OCI-LY1 (cell line): ENCODE measurements at regions not wholly inside any gene's neighbourhood (a gene's known extent, or its start where the extent isn't known, plus 50 kb on each side); places are given as distances from the start of the nearest gene placed in this dataset.

Experiments
- H2AFZ ChIP-seq: fragments of 200-600 bp; sonication (generic), shearing (Covaris generic); 2 replicates; pipeline ENCODE4 v1.6.0; 2014; ENCODE audit warnings: antibody characterized with exemption, mild to moderate bottlenecking, low read length
- H3F3A ChIP-seq: fragments of 200-600 bp; sonication (generic), shearing (Covaris generic); 2 replicates; pipeline ENCODE4 v1.6.0; 2014; ENCODE audit warnings: mild to moderate bottlenecking, antibody characterized with exemption, low read length, moderate library complexity; ENCODE audit not compliant: insufficient read depth
- H3K27ac ChIP-seq: fragments of 200-600 bp; sonication (generic); 2 replicates; pipeline ENCODE4 v1.5.1; 2014; ENCODE audit warnings: low read length, mixed run types, mild to moderate bottlenecking, low read depth; ENCODE audit not compliant: poor library complexity, severe bottlenecking
- H3K27me3 ChIP-seq: fragments of 200-600 bp; sonication (generic); 2 replicates; pipeline ENCODE4 v1.6.0; 2014; ENCODE audit warnings: antibody characterized with exemption, mild to moderate bottlenecking, low read length, moderate library complexity; ENCODE audit not compliant: insufficient read depth
- H3K36me3 ChIP-seq: fragments of 200-600 bp; sonication (generic); 2 replicates; pipeline ENCODE4 v1.6.1; 2014; ENCODE audit warnings: mild to moderate bottlenecking, antibody characterized with exemption, low read length, moderate library complexity, mixed read lengths; ENCODE audit not compliant: insufficient read depth
- H3K4me1 ChIP-seq: fragments of 200-600 bp; sonication (generic); 2 replicates; pipeline ENCODE4 v1.5.1; 2014; ENCODE audit warnings: mild to moderate bottlenecking, low read length, moderate library complexity; ENCODE audit not compliant: insufficient read depth, severe bottlenecking
- H3K4me2 ChIP-seq: fragments of 200-600 bp; sonication (generic), shearing (Covaris generic); 2 replicates; pipeline ENCODE4 v1.6.1; 2014; ENCODE audit warnings: low read length
- H3K4me3 ChIP-seq: fragments of 200-600 bp; sonication (generic); 2 replicates; pipeline ENCODE4 v1.5.1; 2014; ENCODE audit warnings: low read length, low read depth, mild to moderate bottlenecking, mixed read lengths; ENCODE audit not compliant: poor library complexity, severe bottlenecking
- H3K79me2 ChIP-seq: fragments of 200-600 bp; shearing (Covaris generic); 2 replicates; pipeline ENCODE4 v1.6.1; 2016; ENCODE audit warnings: mixed run types, low read length, mixed read lengths; ENCODE audit not compliant: insufficient read depth
- H3K9ac ChIP-seq: fragments of 200-600 bp; sonication (generic), shearing (Covaris generic); 2 replicates; pipeline ENCODE4 v1.6.1; 2014; ENCODE audit warnings: mild to moderate bottlenecking, low read length, mixed read lengths
- H3K9me2 ChIP-seq: fragments of 200-600 bp; sonication (generic), shearing (Covaris generic); 2 replicates; pipeline ENCODE4 v1.6.1; 2014; ENCODE audit warnings: low read depth, mild to moderate bottlenecking, low read length, mixed read lengths
- H3K9me3 ChIP-seq: fragments of 200-600 bp; shearing (Covaris generic); 2 replicates; pipeline ENCODE4 v1.6.1; 2014; ENCODE audit warnings: low read length, mixed read lengths
- H4K20me1 ChIP-seq: fragments of 200-600 bp; sonication (generic), shearing (Covaris generic); 2 replicates; pipeline ENCODE4 v1.6.0; 2016; ENCODE audit warnings: mild to moderate bottlenecking, low read length; ENCODE audit not compliant: insufficient read depth
- EZH2 ChIP-seq: fragments of 200-600 bp; sonication (generic), shearing (Covaris generic); IDR thresholded peaks from 2 replicates; pipeline ENCODE4 v1.8.0; 2017; ENCODE audit warnings: borderline replicate concordance, mixed run types, mild to moderate bottlenecking, antibody characterized with exemption, low read length, moderate library complexity, mixed read lengths
- TF ChIP-seq, protein P1 (sequence below): fragments of 200-600 bp; sonication (generic), shearing (Covaris generic); IDR thresholded peaks from 2 replicates; pipeline ENCODE4 v1.5.1; 2017; ENCODE audit warnings: mild to moderate bottlenecking, antibody characterized with exemption, low read length, moderate library complexity, mixed read lengths

DNA sequence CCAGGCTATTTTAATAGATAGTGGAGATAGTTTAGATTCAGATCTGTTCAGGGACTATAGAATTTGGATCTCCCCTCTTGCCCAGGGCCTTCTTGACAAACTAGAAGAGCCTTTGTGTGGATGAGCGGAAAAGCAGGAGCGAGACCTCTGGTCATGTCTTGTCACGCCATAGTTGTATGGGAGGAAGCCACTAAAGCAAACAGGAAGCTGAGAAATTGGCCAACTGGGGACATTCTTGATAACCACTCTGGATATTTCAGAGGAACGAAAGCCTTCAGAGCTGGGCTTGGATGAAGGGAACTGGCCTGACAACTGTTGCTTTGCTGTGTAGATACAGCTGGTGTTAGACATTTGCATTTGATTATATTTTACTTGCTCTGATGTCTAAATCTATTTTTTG, 54.1 kb upstream of the EXOC2 start:
- H3K27me3 ChIP-seq = no peaks in the 10 kb centered on the region
- H3K4me3 ChIP-seq = no peak overlapping the region
- H3K27ac ChIP-seq = no peak overlapping the region
- H3K9me2 ChIP-seq = no peaks in the 10 kb centered on the region
- H3K9ac ChIP-seq = no peak overlapping the region
- H4K20me1 ChIP-seq = no peaks in the 10 kb centered on the region
- no peaks in the 10 kb centered on the region for H3K9me3 ChIP-seq
- no peak overlapping the region for H2AFZ ChIP-seq
- H3K36me3 ChIP-seq = no peaks in the 10 kb centered on the region
- H3K79me2 ChIP-seq = no peaks in the 10 kb centered on the region
- no peak overlapping the region for H3K4me2 ChIP-seq
- no peaks in the 10 kb centered on the region for H3F3A ChIP-seq
- no peaks in the 10 kb centered on the region for H3K4me1 ChIP-seq
- no peak for TF ChIP-seq EZH2
- TF ChIP-seq, protein P1, sequence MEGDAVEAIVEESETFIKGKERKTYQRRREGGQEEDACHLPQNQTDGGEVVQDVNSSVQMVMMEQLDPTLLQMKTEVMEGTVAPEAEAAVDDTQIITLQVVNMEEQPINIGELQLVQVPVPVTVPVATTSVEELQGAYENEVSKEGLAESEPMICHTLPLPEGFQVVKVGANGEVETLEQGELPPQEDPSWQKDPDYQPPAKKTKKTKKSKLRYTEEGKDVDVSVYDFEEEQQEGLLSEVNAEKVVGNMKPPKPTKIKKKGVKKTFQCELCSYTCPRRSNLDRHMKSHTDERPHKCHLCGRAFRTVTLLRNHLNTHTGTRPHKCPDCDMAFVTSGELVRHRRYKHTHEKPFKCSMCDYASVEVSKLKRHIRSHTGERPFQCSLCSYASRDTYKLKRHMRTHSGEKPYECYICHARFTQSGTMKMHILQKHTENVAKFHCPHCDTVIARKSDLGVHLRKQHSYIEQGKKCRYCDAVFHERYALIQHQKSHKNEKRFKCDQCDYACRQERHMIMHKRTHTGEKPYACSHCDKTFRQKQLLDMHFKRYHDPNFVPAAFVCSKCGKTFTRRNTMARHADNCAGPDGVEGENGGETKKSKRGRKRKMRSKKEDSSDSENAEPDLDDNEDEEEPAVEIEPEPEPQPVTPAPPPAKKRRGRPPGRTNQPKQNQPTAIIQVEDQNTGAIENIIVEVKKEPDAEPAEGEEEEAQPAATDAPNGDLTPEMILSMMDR = no peak

DNA sequence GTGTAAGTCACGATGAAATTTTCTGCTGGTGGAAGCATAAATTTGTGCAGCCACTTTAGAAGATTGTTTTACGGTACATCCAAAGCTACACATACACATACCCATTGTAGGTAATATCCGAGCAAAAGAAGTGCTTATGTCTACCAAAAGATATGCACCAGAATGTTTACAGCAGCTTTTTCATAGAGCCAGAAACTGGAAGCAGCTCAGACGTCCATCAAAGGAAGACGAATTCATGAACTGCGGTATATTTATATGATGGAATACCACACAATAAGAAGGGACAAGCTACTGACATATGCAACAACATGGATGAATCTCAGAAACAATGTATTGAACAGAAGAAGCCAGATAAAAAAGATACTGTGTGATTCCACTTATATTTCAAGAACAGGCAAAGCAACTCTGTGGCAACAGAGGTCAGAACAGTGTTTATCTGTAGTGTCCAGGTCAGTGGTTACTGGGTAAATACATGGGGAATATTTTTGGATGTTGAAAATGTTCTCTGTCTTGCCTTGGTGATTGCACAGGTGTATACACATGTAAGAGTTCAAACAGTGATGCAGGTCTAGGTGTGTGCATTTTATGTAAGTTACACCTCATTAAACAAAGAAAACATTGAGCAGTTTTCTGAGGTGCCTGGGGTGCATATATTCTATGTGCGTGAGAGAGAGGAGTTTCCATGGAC, 51.9 kb upstream of the EXOC2 start:
- no peaks in the 10 kb centered on the region for H3K4me1 ChIP-seq

DNA sequence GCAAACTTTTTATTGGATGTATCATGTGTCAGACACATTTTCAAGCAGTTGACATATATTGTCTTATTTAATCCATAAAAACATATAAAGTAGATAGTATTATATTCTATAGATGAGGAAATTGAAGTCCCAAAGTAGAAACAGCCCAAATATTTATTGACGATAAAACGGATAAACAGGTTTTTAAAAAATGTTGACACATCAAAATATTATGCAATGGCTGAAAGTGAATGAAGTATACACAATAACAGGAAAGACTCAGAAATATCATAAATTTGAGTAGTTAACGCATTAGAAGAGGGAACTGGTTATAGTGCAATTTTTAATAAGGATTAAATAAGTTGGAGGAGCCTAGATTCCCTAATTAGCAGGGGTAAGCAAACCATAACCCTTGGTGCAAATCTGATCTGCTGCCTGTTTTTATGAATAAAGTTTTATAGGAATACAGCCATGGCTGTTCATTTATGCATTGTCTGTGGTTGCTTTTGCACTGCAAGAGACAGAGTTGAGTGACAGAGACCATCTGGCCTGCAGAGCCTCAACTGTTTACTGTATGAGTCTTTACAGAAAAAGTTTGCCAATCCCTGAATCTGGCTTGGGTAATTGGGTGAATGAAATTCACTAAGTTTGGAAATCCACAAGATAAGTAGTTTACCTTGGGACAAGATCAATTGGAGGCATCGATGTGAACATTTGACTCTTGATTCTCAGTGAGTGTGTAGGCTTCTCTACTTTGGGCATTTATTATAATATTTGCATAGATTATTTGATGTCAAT, 50.6 kb upstream of the EXOC2 start:
- Histone ChIP-seq H3F3A (no peaks in the 10 kb centered on the region), H3K79me2 (no peaks in the 10 kb centered on the region), H3K4me1 (no peaks in the 10 kb centered on the region), H2AFZ (no peak overlapping the region), H3K27me3 (no peaks in the 10 kb centered on the region), H4K20me1 (no peaks in the 10 kb centered on the region), H3K36me3 (no peaks in the 10 kb centered on the region), H3K9me3 (no peaks in the 10 kb centered on the region), H3K27ac (no peak overlapping the region), H3K4me2 (no peak overlapping the region), H3K4me3 (no peak overlapping the region), H3K9me2 (no peaks in the 10 kb centered on the region), H3K9ac (no peak overlapping the region)
- no peak for TF ChIP-seq EZH2
- TF ChIP-seq, protein P1 = no peak

More for the DNA sequence above, 51.9 kb upstream of the EXOC2 start:
- H3F3A ChIP-seq = no peaks in the 10 kb centered on the region
- H3K27ac ChIP-seq = no peak overlapping the region
- H3K27me3 ChIP-seq = no peaks in the 10 kb centered on the region
- H3K9me2 ChIP-seq = no peaks in the 10 kb centered on the region
- no peak overlapping the region for H3K4me3 ChIP-seq
- no peaks in the 10 kb centered on the region for H4K20me1 ChIP-seq
- H3K9me3 ChIP-seq = no peaks in the 10 kb centered on the region
- no peaks in the 10 kb centered on the region for H3K79me2 ChIP-seq
- H3K4me2 ChIP-seq = no peak overlapping the region
- H2AFZ ChIP-seq = no peak overlapping the region
- TF ChIP-seq, protein P1 = no peak
- no peak for TF ChIP-seq EZH2
- no peak overlapping the region for H3K9ac ChIP-seq
- no peaks in the 10 kb centered on the region for H3K36me3 ChIP-seq
